ENCODE measurements at regions not wholly inside any gene's neighbourhood (a gene's known extent, or its start where the extent isn't known, plus 50 kb on each side); places are given as distances from the start of the nearest gene placed in this dataset.

DNA sequence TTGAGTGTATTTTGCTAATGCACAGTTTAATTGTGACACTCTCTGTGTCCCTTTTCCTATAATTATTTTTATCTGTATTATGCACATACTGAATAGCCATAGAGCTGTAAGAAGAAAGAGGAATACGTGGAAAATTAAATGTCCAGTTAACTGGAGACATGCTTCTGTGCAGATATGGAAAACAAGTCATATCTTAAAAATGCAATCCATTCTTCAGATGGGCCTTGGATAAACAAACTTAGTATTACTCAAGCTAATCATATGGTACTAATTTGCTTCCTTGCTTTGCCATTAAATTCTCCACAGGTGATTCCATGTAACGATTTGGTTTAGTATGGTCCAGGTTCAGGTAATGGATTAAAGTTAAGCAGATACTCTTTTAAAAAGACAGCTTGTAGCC lies 201.2 kb upstream of the CELF2 start:
- DNase-seq (no peak), ATAC-seq (no peak)
- TF ChIP-seq, protein P1, sequence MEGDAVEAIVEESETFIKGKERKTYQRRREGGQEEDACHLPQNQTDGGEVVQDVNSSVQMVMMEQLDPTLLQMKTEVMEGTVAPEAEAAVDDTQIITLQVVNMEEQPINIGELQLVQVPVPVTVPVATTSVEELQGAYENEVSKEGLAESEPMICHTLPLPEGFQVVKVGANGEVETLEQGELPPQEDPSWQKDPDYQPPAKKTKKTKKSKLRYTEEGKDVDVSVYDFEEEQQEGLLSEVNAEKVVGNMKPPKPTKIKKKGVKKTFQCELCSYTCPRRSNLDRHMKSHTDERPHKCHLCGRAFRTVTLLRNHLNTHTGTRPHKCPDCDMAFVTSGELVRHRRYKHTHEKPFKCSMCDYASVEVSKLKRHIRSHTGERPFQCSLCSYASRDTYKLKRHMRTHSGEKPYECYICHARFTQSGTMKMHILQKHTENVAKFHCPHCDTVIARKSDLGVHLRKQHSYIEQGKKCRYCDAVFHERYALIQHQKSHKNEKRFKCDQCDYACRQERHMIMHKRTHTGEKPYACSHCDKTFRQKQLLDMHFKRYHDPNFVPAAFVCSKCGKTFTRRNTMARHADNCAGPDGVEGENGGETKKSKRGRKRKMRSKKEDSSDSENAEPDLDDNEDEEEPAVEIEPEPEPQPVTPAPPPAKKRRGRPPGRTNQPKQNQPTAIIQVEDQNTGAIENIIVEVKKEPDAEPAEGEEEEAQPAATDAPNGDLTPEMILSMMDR (IDR thresholded peaks at IDR 0.05), result no peak
- intact Hi-C loops (cut with DNase I, micrococcal nuclease), result no loop called here
- no peaks in the 10 kb centered on the region for H3K36me3 ChIP-seq (ENCODE audit: low read depth)
- no peaks in the 10 kb centered on the region for H3K4me1 ChIP-seq (ENCODE audit: low read depth)
- H3K4me3 ChIP-seq, result no peak overlapping the region
- peaks cover 2% of the 10 kb centered on the region for H3K9me3 ChIP-seq

DNA sequence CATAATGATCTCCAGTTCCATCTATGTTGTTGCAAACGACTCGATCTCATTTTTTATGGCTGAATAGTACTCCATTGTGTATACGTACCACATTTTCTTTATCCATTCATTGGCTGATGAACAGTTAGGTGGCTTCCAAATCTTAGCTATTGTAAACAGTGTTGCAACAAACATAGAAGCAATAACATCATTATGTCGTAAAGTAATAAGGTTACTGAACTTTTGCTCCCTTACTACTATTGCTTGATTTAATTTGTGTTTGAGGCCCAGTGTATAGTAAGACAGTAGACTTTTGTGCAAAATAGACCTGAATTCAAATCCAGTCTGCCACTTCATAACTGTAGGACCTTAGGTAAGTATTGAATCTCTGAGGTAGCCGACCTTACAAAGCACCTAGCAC lies 200.1 kb upstream of the CELF2 start:
- H3K36me3 ChIP-seq (ENCODE audit: low read depth), result no peaks in the 10 kb centered on the region
- DNase-seq (no peak), ATAC-seq (peak; percentile 73)
- TF ChIP-seq, protein P1 (IDR thresholded peaks at IDR 0.05), result no peak
- intact Hi-C loops (cut with DNase I, micrococcal nuclease), result no loop called here
- H3K4me3 ChIP-seq, result no peak overlapping the region
- peaks cover 2% of the 10 kb centered on the region for H3K9me3 ChIP-seq
- peaks cover 4% of the 10 kb centered on the region for H3K4me1 ChIP-seq (ENCODE audit: low read depth)

DNA sequence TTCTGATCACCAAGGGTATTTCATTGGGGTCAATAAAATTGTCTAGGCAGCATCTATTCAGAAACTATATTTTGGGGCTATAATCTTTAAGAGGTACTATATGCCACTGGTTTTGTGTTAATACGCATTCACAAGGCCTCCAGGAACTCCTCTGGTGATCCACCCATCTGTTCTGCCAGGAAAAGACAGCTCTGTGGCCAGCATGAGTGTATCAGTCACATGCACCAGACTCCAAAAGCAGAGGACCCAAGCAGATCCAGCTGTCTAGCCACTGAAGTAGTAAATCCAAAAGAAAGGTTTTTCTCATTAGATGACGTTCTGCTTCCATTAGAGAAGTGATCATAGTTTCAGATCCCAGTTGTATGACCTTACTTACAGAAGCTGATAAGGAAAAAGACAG lies 199.6 kb upstream of the CELF2 start:
- Histone ChIP-seq H3K9me3 (peaks cover 2% of the 10 kb centered on the region), H3K4me1 (ENCODE audit: low read depth) (peaks cover 4% of the 10 kb centered on the region), H3K4me3 (no peak overlapping the region), H3K36me3 (ENCODE audit: low read depth) (no peaks in the 10 kb centered on the region)
- intact Hi-C loops (cut with DNase I, micrococcal nuclease), result no loop called here
- DNase-seq (no peak), ATAC-seq (peak; percentile 45)
- TF ChIP-seq, protein P1 (IDR thresholded peaks at IDR 0.05), result no peak

GRCh38 chr10:10819206-10819856 lies 198.3 kb upstream of the CELF2 start:
- ATAC-seq, result no peak
- TF ChIP-seq, protein P1 (IDR thresholded peaks at IDR 0.05), result no peak
- intact Hi-C loops (cut with DNase I, micrococcal nuclease), result no loop called here

DNA sequence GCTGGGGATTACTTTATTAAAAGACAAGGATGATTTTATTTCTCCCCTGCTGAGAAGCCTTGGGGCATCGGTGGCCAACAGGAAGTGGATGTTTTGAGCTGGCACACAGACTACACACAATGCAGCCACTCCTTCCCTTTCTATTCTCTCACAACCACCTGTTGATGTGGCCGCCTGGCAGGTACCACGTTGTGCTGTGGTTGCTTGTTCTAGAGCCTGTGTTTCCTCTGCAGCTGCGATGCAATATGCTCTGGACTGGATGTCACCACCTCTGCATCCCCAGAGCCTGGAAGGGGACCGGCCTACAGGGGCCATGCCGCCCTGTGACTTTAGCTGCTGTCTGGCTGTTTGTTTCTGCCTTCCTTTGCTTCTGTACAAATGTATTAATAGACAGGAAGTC lies 195.7 kb upstream of the CELF2 start:
- intact Hi-C loops (cut with DNase I, micrococcal nuclease), result no loop called here
- H3K36me3 ChIP-seq (ENCODE audit: low read depth), result no peaks in the 10 kb centered on the region
- ATAC-seq (peak; percentile 47), DNase-seq (no peak)
- peaks cover 4% of the 10 kb centered on the region for H3K4me1 ChIP-seq (ENCODE audit: low read depth)
- TF ChIP-seq, protein P1 (IDR thresholded peaks at IDR 0.05), result no peak
- H3K9me3 ChIP-seq, result peaks cover under 1% of the 10 kb centered on the region
- no peak overlapping the region for H3K4me3 ChIP-seq

More at GRCh38 chr10:10819206-10819856, 198.3 kb upstream of the CELF2 start:
- DNase-seq, result no peak
- Histone ChIP-seq H3K9me3 (peaks cover 2% of the 10 kb centered on the region), H3K4me1 (ENCODE audit: low read depth) (peaks cover 4% of the 10 kb centered on the region), H3K36me3 (ENCODE audit: low read depth) (no peaks in the 10 kb centered on the region), H3K4me3 (no peak overlapping the region)

Data from mucosa of descending colon (tissue), 3 donors.